Keratinocyte (primary cell): ENCODE measurements at regions not wholly inside any gene's neighbourhood (a gene's known extent, or its start where the extent isn't known, plus 50 kb on each side); places are given as distances from the start of the nearest gene placed in this dataset.

ENCODE experiments used
- DNase-seq: peaks from one replicate; pipeline ENCODE4 v3.0.0-alpha.2; 2011; ENCODE audit warnings: low read depth, missing footprints, low spot score
- FAIRE-seq: peaks from 2 replicates; lab custom pipeline; 2011; peaks lifted over from hg19 to GRCh38; lab: Jason Lieb, UNC
- H2AFZ ChIP-seq: 2 replicates; pipeline ENCODE4 v1.6.0; 2012; ENCODE audit warnings: low read length, control low read depth, inconsistent platforms; ENCODE audit not compliant: control insufficient read depth
- H3K27ac ChIP-seq: 2 replicates; pipeline ENCODE4 v1.5.1; 2011; ENCODE audit warnings: low read length; ENCODE audit not compliant: control insufficient read depth, insufficient read depth
- H3K27me3 ChIP-seq: 3 replicates; pipeline ENCODE4 v1.6.0; 2011; ENCODE audit warnings: low read length; ENCODE audit not compliant: control insufficient read depth, insufficient read depth; ENCODE audit errors: extremely low read depth
- H3K36me3 ChIP-seq, 2 experiments: 2 replicates in 1 of 2; 3 replicates in 1 of 2; pipeline ENCODE4 v1.5.1; 2011; ENCODE audit warnings: low read length in 2 of 2, mild to moderate bottlenecking in 1 of 2; ENCODE audit not compliant: control insufficient read depth in 2 of 2, insufficient read depth in 2 of 2; ENCODE audit errors: extremely low read depth in 1 of 2
- H3K4me1 ChIP-seq: 3 replicates; pipeline ENCODE4 v1.5.1; 2011; ENCODE audit warnings: low read length; ENCODE audit not compliant: control insufficient read depth, insufficient read depth; ENCODE audit errors: extremely low read depth
- H3K4me2 ChIP-seq: 3 replicates; pipeline ENCODE4 v1.6.0; 2011; ENCODE audit warnings: low read depth, low read length; ENCODE audit not compliant: control insufficient read depth, insufficient read depth; ENCODE audit errors: extremely low read depth
- H3K4me3 ChIP-seq, 3 experiments: fragments of 200-600 bp in 1 of 3; sonication (generic) in 1 of 3; 2 replicates in 2 of 3; 3 replicates in 1 of 3; pipeline ENCODE4 v1.5.1; 2011 to 2016; ENCODE audit warnings: low read length in 3 of 3, mild to moderate bottlenecking in 3 of 3, control low read depth in 2 of 3, inconsistent platforms in 1 of 3, low read depth in 1 of 3, mixed read lengths in 1 of 3, mixed run types in 1 of 3, moderate library complexity in 1 of 3; ENCODE audit not compliant: control insufficient read depth in 2 of 3, insufficient read depth in 2 of 3; ENCODE audit errors: extremely low read depth in 1 of 3
- H3K79me2 ChIP-seq: 2 replicates; pipeline ENCODE4 v1.6.0; 2012; ENCODE audit warnings: low read length; ENCODE audit not compliant: control insufficient read depth, insufficient read depth
- H3K9ac ChIP-seq: 3 replicates; pipeline ENCODE4 v1.6.0; 2011; ENCODE audit warnings: low read length; ENCODE audit not compliant: control insufficient read depth, insufficient read depth; ENCODE audit errors: extremely low read depth
- H3K9me1 ChIP-seq: 3 replicates; pipeline ENCODE4 v1.6.0; 2011; ENCODE audit warnings: low read length; ENCODE audit not compliant: control insufficient read depth, insufficient read depth; ENCODE audit errors: extremely low read depth
- H3K9me3 ChIP-seq: 2 replicates; pipeline ENCODE4 v1.5.1; 2012; ENCODE audit warnings: low read depth, low read length; ENCODE audit not compliant: control insufficient read depth
- H4K20me1 ChIP-seq: 3 replicates; pipeline ENCODE4 v1.6.0; 2011; ENCODE audit warnings: low read length; ENCODE audit not compliant: control insufficient read depth, insufficient read depth; ENCODE audit errors: extremely low read depth
- EZH2 ChIP-seq: IDR thresholded peaks from one replicate; pipeline ENCODE4 v1.6.1; 2012; ENCODE audit warnings: inconsistent platforms, mild to moderate bottlenecking, low read length, moderate library complexity
- dilution Hi-C: fragments of 300-500 bp; cut with MboI; formaldehyde crosslinking; loops from one replicate; pipeline ENCODE4 v1.7.0; 2020; ENCODE audit warnings: low sequenced_read_pairs; ENCODE audit not compliant: extremely low pct_ligation_motif_present
- TF ChIP-seq, protein P1 (sequence below), 3 experiments: IDR thresholded peaks in 1 of 3; conservative IDR thresholded peaks in 1 of 3; optimal IDR thresholded peaks in 1 of 3; 2 replicates in 2 of 3; 3 replicates in 1 of 3; pipeline versions ENCODE3 to v1.5.1; 2011; ENCODE audit warnings: low read length in 3 of 3, mild to moderate bottlenecking in 3 of 3, moderate library complexity in 2 of 3, control low read depth in 1 of 3, inconsistent platforms in 1 of 3; ENCODE audit not compliant: insufficient read depth in 2 of 3; ENCODE audit errors: extremely low read depth in 1 of 3

DNA sequence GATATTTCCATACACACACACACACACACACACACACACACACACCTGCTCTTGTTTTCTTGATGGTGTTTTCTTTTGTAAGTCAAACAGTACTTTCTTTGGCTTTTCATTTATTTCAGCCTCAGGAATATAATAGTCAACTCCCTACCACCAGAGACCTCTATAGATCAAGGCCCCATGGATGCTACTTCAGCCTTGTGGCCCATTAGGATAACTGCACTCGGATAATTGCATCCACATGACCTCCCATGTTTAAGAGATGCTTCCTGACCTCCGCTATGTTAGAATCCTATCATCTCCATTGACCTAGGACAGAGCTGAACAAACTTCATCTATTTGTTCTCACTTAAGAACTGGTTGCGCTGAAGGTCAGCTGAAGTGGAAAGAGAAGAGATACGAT is 1094.0 kb upstream of the B3GALT2 start:
- DNase-seq = no peak
- dilution Hi-C loops = no loop called here
- H3K4me2 ChIP-seq = no peak overlapping the region

GRCh38 chr1:194279975-194280374 is 1093.6 kb upstream of the B3GALT2 start:
- no peaks in the 10 kb centered on the region for H3K4me1 ChIP-seq
- H2AFZ ChIP-seq = no peak overlapping the region
- no peak for FAIRE-seq
- no peaks in the 10 kb centered on the region for H3K9me1 ChIP-seq
- H3K36me3 ChIP-seq = no peaks in the 10 kb centered on the region
- no peak overlapping the region for H3K4me2 ChIP-seq
- H3K9ac ChIP-seq = no peak overlapping the region
- TF ChIP-seq, protein P1, sequence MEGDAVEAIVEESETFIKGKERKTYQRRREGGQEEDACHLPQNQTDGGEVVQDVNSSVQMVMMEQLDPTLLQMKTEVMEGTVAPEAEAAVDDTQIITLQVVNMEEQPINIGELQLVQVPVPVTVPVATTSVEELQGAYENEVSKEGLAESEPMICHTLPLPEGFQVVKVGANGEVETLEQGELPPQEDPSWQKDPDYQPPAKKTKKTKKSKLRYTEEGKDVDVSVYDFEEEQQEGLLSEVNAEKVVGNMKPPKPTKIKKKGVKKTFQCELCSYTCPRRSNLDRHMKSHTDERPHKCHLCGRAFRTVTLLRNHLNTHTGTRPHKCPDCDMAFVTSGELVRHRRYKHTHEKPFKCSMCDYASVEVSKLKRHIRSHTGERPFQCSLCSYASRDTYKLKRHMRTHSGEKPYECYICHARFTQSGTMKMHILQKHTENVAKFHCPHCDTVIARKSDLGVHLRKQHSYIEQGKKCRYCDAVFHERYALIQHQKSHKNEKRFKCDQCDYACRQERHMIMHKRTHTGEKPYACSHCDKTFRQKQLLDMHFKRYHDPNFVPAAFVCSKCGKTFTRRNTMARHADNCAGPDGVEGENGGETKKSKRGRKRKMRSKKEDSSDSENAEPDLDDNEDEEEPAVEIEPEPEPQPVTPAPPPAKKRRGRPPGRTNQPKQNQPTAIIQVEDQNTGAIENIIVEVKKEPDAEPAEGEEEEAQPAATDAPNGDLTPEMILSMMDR (optimal IDR thresholded peaks at IDR 0.05 in 1 of 3, IDR thresholded peaks at IDR 0.05 in 1 of 3, conservative IDR thresholded peaks at IDR 0.05 in 1 of 3; ENCODE audit: extremely low read depth in 1 of 3, insufficient read depth in 2 of 3, low read length in 3 of 3) = no peak
- TF ChIP-seq EZH2 = no peak
- no peak for DNase-seq
- no peaks in the 10 kb centered on the region for H3K9me3 ChIP-seq
- H3K27me3 ChIP-seq = no peaks in the 10 kb centered on the region
- H3K79me2 ChIP-seq = no peaks in the 10 kb centered on the region
- no peak overlapping the region for H3K4me3 ChIP-seq
- dilution Hi-C loops = no loop called here
- H4K20me1 ChIP-seq = no peaks in the 10 kb centered on the region
- H3K27ac ChIP-seq = no peak overlapping the region

More for the DNA sequence above, 1094.0 kb upstream of the B3GALT2 start:
- no peak for FAIRE-seq
- H3K4me3 ChIP-seq = no peak overlapping the region
- H3K9me1 ChIP-seq = no peaks in the 10 kb centered on the region
- H3K79me2 ChIP-seq = no peaks in the 10 kb centered on the region
- no peak for TF ChIP-seq EZH2
- TF ChIP-seq, protein P1 (optimal IDR thresholded peaks at IDR 0.05 in 1 of 3, IDR thresholded peaks at IDR 0.05 in 1 of 3, conservative IDR thresholded peaks at IDR 0.05 in 1 of 3; ENCODE audit: extremely low read depth in 1 of 3, insufficient read depth in 2 of 3, low read length in 3 of 3) = no peak
- H3K4me1 ChIP-seq = no peaks in the 10 kb centered on the region
- no peaks in the 10 kb centered on the region for H3K36me3 ChIP-seq
- no peak overlapping the region for H3K27ac ChIP-seq
- H4K20me1 ChIP-seq = no peaks in the 10 kb centered on the region
- no peak overlapping the region for H3K9ac ChIP-seq
- no peak overlapping the region for H2AFZ ChIP-seq
- no peaks in the 10 kb centered on the region for H3K27me3 ChIP-seq
- no peaks in the 10 kb centered on the region for H3K9me3 ChIP-seq
